Activated CD4-positive, alpha-beta T cell treated with anti-CD3 and anti-CD28 coated beads, Interleukin-2, amount 10 ng/mL, durations not matched to agents 24 days and 14 days (primary cell): ENCODE measurements at regions not wholly inside any gene's neighbourhood (a gene's known extent, or its start where the extent isn't known, plus 50 kb on each side); places are given as distances from the start of the nearest gene placed in this dataset.

ENCODE experiments used
- DNase-seq: peaks from one replicate; pipeline ENCODE4 v3.0.0; 2022
- H3K27ac Mint-ChIP-seq: one replicate; pipeline ENCODE4 v1.8.0; 2022; ENCODE audit warnings: mild to moderate bottlenecking, mixed read lengths
- H3K27me3 Mint-ChIP-seq: one replicate; pipeline ENCODE4 v1.8.0; 2022; ENCODE audit warnings: mixed read lengths
- H3K36me3 Mint-ChIP-seq: one replicate; pipeline ENCODE4 v1.8.0; 2022; ENCODE audit warnings: low read depth, mild to moderate bottlenecking, mixed read lengths
- H3K4me1 Mint-ChIP-seq: one replicate; pipeline ENCODE4 v1.8.0; 2021; ENCODE audit warnings: mixed read lengths
- H3K4me3 Mint-ChIP-seq: one replicate; pipeline ENCODE4 v1.8.0; 2022; ENCODE audit warnings: mild to moderate bottlenecking, moderate library complexity, mixed read lengths
- H3K9me3 Mint-ChIP-seq: one replicate; pipeline ENCODE4 v1.8.0; 2021; ENCODE audit warnings: mixed read lengths
- intact Hi-C: fragments of 100-400 bp; cut with micrococcal nuclease; formaldehyde crosslinking; loops from one replicate; pipeline ENCODE4 v1.15.1; 2023

GRCh38 chr11:110912437-110912836, 200.2 kb upstream of the ARHGAP20 start:
- peaks cover 14% of the 10 kb centered on the region for H3K4me1 Mint-ChIP-seq
- intact Hi-C loops: no loop called here
- peaks cover 6% of the 10 kb centered on the region for H3K9me3 Mint-ChIP-seq
- DNase-seq: no peak
- H3K27ac Mint-ChIP-seq: no peak overlapping the region
- H3K36me3 Mint-ChIP-seq: no peaks in the 10 kb centered on the region
- H3K4me3 Mint-ChIP-seq: no peak overlapping the region
- no peaks in the 10 kb centered on the region for H3K27me3 Mint-ChIP-seq

DNA sequence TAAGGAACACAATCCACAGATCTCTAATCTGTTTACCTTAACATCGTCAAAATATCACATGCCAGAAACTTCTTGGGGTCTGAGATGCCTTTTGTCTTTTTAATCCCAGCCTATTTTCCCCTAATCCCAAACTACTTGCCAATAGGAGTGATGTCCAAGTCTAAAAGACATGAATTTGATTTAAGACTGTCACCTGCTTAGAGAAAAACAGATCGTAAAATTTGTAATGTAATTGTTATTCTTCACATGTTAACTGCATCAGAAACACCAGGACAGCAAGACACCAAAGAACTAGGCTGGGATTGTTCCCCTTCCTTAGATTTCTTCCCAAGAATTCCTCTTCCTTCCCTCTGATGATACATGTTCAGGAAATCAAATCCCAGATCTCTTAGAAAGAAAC, 198.1 kb upstream of the ARHGAP20 start:
- H3K9me3 Mint-ChIP-seq: peaks cover 13% of the 10 kb centered on the region
- H3K36me3 Mint-ChIP-seq: no peaks in the 10 kb centered on the region
- intact Hi-C loops: no loop called here

DNA sequence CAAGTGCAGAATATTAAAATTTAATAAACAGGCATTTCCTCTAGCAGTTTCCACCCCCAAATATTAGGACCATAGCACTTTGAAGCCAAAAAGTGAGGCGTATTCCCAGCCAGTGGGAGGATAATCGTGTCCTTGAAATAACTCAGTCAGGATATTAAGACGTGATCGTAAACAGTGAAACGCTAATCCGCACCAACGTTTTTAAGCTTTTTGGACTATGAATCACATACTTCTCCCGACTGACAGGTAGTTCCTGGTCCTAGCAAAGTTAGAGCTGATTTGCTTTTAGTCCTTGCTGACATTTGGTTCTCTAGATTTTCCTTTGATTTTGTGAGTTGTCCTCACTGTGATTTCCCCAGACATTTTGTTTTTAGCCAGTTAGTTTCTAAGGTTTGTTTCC, 197.1 kb upstream of the ARHGAP20 start:
- Mint-ChIP-seq H3K9me3 (peaks cover 13% of the 10 kb centered on the region), H3K27ac (no peak overlapping the region), H3K4me3 (no peak overlapping the region), H3K27me3 (no peaks in the 10 kb centered on the region), H3K4me1 (peaks cover 18% of the 10 kb centered on the region), H3K36me3 (no peaks in the 10 kb centered on the region)
- intact Hi-C loops: no loop called here
- no peak for DNase-seq

More for the DNA sequence above, 198.1 kb upstream of the ARHGAP20 start:
- Mint-ChIP-seq H3K27ac (no peak overlapping the region), H3K27me3 (no peaks in the 10 kb centered on the region), H3K4me3 (no peak overlapping the region), H3K4me1 (peaks cover 18% of the 10 kb centered on the region)
- DNase-seq: no peak

GRCh38 chr11:110908401-110909105, 196.3 kb upstream of the ARHGAP20 start:
- H3K36me3 Mint-ChIP-seq: no peaks in the 10 kb centered on the region
- H3K27ac Mint-ChIP-seq: no peak overlapping the region
- H3K4me3 Mint-ChIP-seq: no peak overlapping the region
- intact Hi-C loops: no loop called here
- H3K4me1 Mint-ChIP-seq: peaks cover 18% of the 10 kb centered on the region
- peaks cover 11% of the 10 kb centered on the region for H3K9me3 Mint-ChIP-seq
- peak; percentile 65 for DNase-seq
- H3K27me3 Mint-ChIP-seq: no peaks in the 10 kb centered on the region

- Mint-ChIP-seq H3K9me3 (peaks cover 13% of the 10 kb centered on the region), H3K27ac (no peak overlapping the region), H3K27me3 (no peaks in the 10 kb centered on the region), H3K4me1 (peaks cover 18% of the 10 kb centered on the region), H3K36me3 (no peaks in the 10 kb centered on the region), H3K4me3 (peak overlapping the region; percentile 36)
- intact Hi-C loops: no loop called here
- peak; percentile 76 for DNase-seq
These were observed 195.4 kb upstream of the ARHGAP20 start for GRCh38 chr11:110907629-110908028.

GRCh38 chr11:110903830-110904229, 191.6 kb upstream of the ARHGAP20 start:
- no peak overlapping the region for H3K4me3 Mint-ChIP-seq
- no peak overlapping the region for H3K27ac Mint-ChIP-seq
- peaks cover 13% of the 10 kb centered on the region for H3K9me3 Mint-ChIP-seq
- H3K4me1 Mint-ChIP-seq: peaks cover 15% of the 10 kb centered on the region
- no peaks in the 10 kb centered on the region for H3K36me3 Mint-ChIP-seq
- intact Hi-C loops: no loop called here
- no peaks in the 10 kb centered on the region for H3K27me3 Mint-ChIP-seq
- DNase-seq: no peak

- H3K27me3 Mint-ChIP-seq: no peaks in the 10 kb centered on the region
- H3K9me3 Mint-ChIP-seq: peaks cover 13% of the 10 kb centered on the region
- peaks cover 13% of the 10 kb centered on the region for H3K4me1 Mint-ChIP-seq
- no peak overlapping the region for H3K4me3 Mint-ChIP-seq
- intact Hi-C loops: no loop called here
- H3K27ac Mint-ChIP-seq: no peak overlapping the region
- no peak for DNase-seq
- no peaks in the 10 kb centered on the region for H3K36me3 Mint-ChIP-seq
These were observed 191.1 kb upstream of the ARHGAP20 start for GRCh38 chr11:110903378-110903777.

DNA sequence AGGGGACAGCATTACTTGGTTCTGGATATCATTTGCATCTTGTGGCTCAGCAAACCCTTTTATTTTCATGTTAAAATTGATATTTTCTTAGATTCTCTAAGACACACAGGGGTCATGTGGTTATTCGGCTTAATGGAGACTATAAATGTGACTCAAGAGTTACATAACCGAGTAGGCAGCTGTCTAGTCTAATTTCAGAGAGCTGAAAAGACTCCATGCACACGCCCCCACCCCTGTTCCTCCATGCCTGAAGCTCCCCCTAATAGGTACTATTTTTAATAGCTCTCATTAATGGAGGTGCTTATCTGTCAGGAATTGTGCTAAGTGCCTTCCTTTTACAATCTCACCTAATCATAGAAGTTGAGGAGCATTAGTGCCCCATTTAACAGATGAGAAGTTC, 189.2 kb upstream of the ARHGAP20 start:
- peaks cover 3% of the 10 kb centered on the region for H3K27me3 Mint-ChIP-seq
- DNase-seq: no peak
- no peaks in the 10 kb centered on the region for H3K36me3 Mint-ChIP-seq
- no peak overlapping the region for H3K27ac Mint-ChIP-seq
- peaks cover 12% of the 10 kb centered on the region for H3K9me3 Mint-ChIP-seq
- intact Hi-C loops: no loop called here
- no peak overlapping the region for H3K4me3 Mint-ChIP-seq
- no peaks in the 10 kb centered on the region for H3K4me1 Mint-ChIP-seq

GRCh38 chr11:110900426-110900825, 188.2 kb upstream of the ARHGAP20 start:
- intact Hi-C loops: no loop called here
- H3K27me3 Mint-ChIP-seq: peaks cover 3% of the 10 kb centered on the region
- peaks cover 10% of the 10 kb centered on the region for H3K9me3 Mint-ChIP-seq
- H3K27ac Mint-ChIP-seq: no peak overlapping the region
- no peak overlapping the region for H3K4me3 Mint-ChIP-seq
- DNase-seq: no peak
- no peaks in the 10 kb centered on the region for H3K4me1 Mint-ChIP-seq
- H3K36me3 Mint-ChIP-seq: no peaks in the 10 kb centered on the region

DNA sequence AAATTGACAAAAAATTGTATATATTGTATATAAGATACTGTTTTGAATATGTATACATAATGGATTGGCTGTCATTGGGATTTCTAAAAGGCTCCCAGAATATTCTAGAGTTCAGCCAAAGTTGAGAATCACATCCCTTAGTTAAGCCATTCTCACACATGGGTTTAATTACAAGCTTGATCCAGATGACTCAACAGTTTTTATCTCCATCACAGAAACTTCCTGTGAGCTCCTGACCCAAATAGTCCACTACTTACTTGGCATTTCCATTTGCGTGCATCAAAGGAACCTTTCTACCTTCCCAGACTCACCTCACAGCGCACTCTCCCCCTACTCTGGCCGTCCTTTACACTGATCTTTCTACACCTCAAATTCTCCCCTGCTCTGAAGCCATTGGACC, 184.8 kb upstream of the ARHGAP20 start:
- Mint-ChIP-seq H3K27me3 (peaks cover 5% of the 10 kb centered on the region), H3K27ac (no peak overlapping the region), H3K36me3 (no peaks in the 10 kb centered on the region), H3K4me1 (no peaks in the 10 kb centered on the region), H3K9me3 (peaks cover 5% of the 10 kb centered on the region), H3K4me3 (no peak overlapping the region)
- no peak for DNase-seq
- intact Hi-C loops: no loop called here

GRCh38 chr11:110896358-110896757, 184.1 kb upstream of the ARHGAP20 start:
- Mint-ChIP-seq H3K27ac (no peak overlapping the region), H3K4me1 (no peaks in the 10 kb centered on the region), H3K9me3 (peaks cover 5% of the 10 kb centered on the region), H3K27me3 (peaks cover 5% of the 10 kb centered on the region), H3K4me3 (no peak overlapping the region), H3K36me3 (no peaks in the 10 kb centered on the region)
- intact Hi-C loops: no loop called here
- DNase-seq: no peak

GRCh38 chr11:110894224-110894623, 182.0 kb upstream of the ARHGAP20 start:
- Mint-ChIP-seq H3K4me3 (no peak overlapping the region), H3K27me3 (peaks cover 5% of the 10 kb centered on the region), H3K27ac (no peak overlapping the region), H3K9me3 (peaks cover 5% of the 10 kb centered on the region), H3K36me3 (no peaks in the 10 kb centered on the region), H3K4me1 (no peaks in the 10 kb centered on the region)
- no peak for DNase-seq
- intact Hi-C loops: no loop called here

GRCh38 chr11:110892741-110893285, 180.6 kb upstream of the ARHGAP20 start:
- Mint-ChIP-seq H3K36me3 (no peaks in the 10 kb centered on the region), H3K27ac (no peak overlapping the region), H3K4me3 (no peak overlapping the region), H3K9me3 (peaks cover 5% of the 10 kb centered on the region), H3K4me1 (no peaks in the 10 kb centered on the region), H3K27me3 (peaks cover 5% of the 10 kb centered on the region)
- intact Hi-C loops: no loop called here
- no peak for DNase-seq

- H3K9me3 Mint-ChIP-seq: peaks cover 2% of the 10 kb centered on the region
- no peak for DNase-seq
- no peaks in the 10 kb centered on the region for H3K4me1 Mint-ChIP-seq
- H3K36me3 Mint-ChIP-seq: no peaks in the 10 kb centered on the region
- no peak overlapping the region for H3K27ac Mint-ChIP-seq
- no peak overlapping the region for H3K4me3 Mint-ChIP-seq
- peaks cover 2% of the 10 kb centered on the region for H3K27me3 Mint-ChIP-seq
- intact Hi-C loops: no loop called here
These were observed 179.2 kb upstream of the ARHGAP20 start for GRCh38 chr11:110891411-110891810.

- DNase-seq: no peak
- Mint-ChIP-seq H3K27me3 (peaks cover 2% of the 10 kb centered on the region), H3K27ac (no peak overlapping the region), H3K9me3 (no peaks in the 10 kb centered on the region), H3K36me3 (no peaks in the 10 kb centered on the region), H3K4me3 (no peak overlapping the region), H3K4me1 (no peaks in the 10 kb centered on the region)
- intact Hi-C loops: no loop called here
These were observed 178.8 kb upstream of the ARHGAP20 start for GRCh38 chr11:110890995-110891394.
